Activated T-helper 17 cell treated with anti-CD3 and anti-CD28 coated beads, Interleukin-2, amount 50 U/mL, for 72 hours (primary cell): ENCODE measurements at regions not wholly inside any gene's neighbourhood (a gene's known extent, or its start where the extent isn't known, plus 50 kb on each side); places are given as distances from the start of the nearest gene placed in this dataset.
"Not testable (repeated sequence)": the region's sequence is repeated elsewhere in the genome, so short reads cannot be mapped to it uniquely, and the experiment has no call there.

Experiments
- ATAC-seq: fragments of 150-1000 bp; cut with Tn5 transposase; replicated peaks from 2 replicates; pipeline ENCODE4 v1.10.0; 2021; ENCODE audit warnings: mild to moderate bottlenecking, moderate library complexity
- H3K27ac Mint-ChIP-seq: one replicate; pipeline ENCODE4 v1.8.0; 2022; ENCODE audit warnings: mixed read lengths
- H3K27me3 Mint-ChIP-seq: one replicate; pipeline ENCODE4 v1.8.0; 2022; ENCODE audit warnings: mixed read lengths
- H3K36me3 Mint-ChIP-seq: one replicate; pipeline ENCODE4 v1.8.0; 2022; ENCODE audit warnings: low read depth, mild to moderate bottlenecking, mixed read lengths
- H3K4me1 Mint-ChIP-seq: one replicate; pipeline ENCODE4 v1.8.0; 2022; ENCODE audit warnings: mixed read lengths
- H3K4me3 Mint-ChIP-seq: one replicate; pipeline ENCODE4 v1.8.0; 2022; ENCODE audit warnings: mild to moderate bottlenecking, mixed read lengths
- H3K9me3 Mint-ChIP-seq: one replicate; pipeline ENCODE4 v1.8.0; 2022; ENCODE audit warnings: mixed read lengths

DNA sequence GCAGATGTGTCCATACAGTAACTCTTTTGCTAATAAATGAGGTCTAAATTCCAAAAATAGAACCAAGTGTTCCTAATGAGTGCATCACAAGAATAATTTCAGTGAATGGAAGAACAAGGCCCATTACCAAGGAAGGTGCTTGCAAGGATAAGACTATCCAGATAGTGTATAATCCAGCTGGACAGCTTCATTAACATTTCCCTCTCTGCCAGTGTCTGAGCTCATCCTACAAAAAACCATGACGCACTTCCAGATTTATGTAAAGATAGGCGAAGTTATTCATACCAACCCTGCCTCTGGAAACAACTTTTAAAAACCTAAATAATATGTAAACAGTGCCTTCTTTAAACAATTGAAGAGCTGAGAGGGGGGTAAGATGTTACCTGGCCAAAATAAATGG, 177.9 kb upstream of the STK26 start:
- no peak for ATAC-seq
- H3K9me3 Mint-ChIP-seq = no peaks in the 10 kb centered on the region
- no peaks in the 10 kb centered on the region for H3K27me3 Mint-ChIP-seq
- H3K36me3 Mint-ChIP-seq = no peaks in the 10 kb centered on the region
- no peaks in the 10 kb centered on the region for H3K4me1 Mint-ChIP-seq
- no peak overlapping the region for H3K4me3 Mint-ChIP-seq
- no peak overlapping the region for H3K27ac Mint-ChIP-seq

DNA sequence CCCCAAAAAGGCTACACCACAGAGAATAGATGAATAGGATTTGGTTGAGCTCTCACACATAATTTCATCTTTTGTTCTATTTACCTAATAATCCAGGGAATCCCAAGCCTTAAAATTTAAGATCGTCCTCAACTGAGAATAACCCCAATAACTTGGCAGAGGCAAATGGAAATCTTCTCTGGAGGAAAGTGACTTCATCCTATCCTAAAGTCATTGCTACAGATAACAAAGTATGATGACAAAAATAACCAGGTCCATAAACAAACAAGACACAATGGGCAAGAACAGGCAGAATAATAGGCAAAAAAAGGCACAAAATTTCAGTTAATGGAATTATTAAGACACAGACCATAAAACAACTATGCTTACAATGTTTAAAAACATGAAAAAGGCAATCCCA, 177.3 kb upstream of the STK26 start:
- Mint-ChIP-seq H3K4me3 (no peak overlapping the region), H3K9me3 (no peaks in the 10 kb centered on the region), H3K27me3 (no peaks in the 10 kb centered on the region), H3K4me1 (no peaks in the 10 kb centered on the region), H3K27ac (no peak overlapping the region), H3K36me3 (no peaks in the 10 kb centered on the region)
- ATAC-seq = no peak

DNA sequence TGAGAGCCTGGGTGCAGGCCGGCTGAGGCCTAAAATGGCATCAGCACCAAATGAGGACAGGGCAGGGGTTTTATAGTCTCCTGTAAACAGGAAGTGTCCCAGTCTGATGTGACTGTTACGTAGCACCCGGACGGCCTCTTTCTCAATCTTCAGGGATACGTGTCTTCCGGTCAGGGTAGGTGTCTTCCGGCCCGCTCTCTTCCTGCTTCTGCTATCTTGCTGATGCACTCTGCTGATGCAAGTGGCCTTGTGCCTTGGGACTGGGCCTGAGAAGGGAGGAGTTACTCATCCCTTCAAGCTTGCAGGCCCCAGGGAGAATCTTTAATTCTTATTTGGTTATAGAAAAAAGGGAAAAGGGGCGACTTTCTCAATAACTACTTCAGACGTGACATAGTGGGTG, 172.1 kb upstream of the STK26 start:
- not testable (repeated sequence) for ATAC-seq, H3K4me1 Mint-ChIP-seq, H3K27ac Mint-ChIP-seq, H3K36me3 Mint-ChIP-seq, H3K4me3 Mint-ChIP-seq, H3K9me3 Mint-ChIP-seq, H3K27me3 Mint-ChIP-seq

DNA sequence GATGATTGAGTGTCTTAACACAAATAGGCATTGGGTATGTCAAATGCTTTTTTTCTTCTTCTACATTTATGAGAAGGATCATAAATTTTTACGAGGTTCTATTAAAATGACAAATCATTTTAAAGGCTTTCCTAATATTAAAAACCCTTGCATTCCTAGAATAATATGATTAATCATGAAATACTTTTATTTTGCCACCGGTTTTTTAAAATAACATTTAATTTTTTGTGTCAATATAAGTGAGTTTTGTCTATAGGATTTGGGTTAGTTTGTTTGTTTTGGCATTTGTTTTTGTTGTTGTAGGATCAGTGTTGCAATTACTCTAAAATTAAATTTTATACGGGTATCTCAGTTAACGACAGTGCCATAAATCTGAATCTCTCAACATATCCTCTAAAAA, 169.7 kb upstream of the STK26 start:
- Mint-ChIP-seq H3K27me3 (no peaks in the 10 kb centered on the region), H3K4me1 (no peaks in the 10 kb centered on the region), H3K27ac (no peak overlapping the region), H3K36me3 (no peaks in the 10 kb centered on the region), H3K4me3 (no peak overlapping the region), H3K9me3 (no peaks in the 10 kb centered on the region)
- ATAC-seq = no peak

DNA sequence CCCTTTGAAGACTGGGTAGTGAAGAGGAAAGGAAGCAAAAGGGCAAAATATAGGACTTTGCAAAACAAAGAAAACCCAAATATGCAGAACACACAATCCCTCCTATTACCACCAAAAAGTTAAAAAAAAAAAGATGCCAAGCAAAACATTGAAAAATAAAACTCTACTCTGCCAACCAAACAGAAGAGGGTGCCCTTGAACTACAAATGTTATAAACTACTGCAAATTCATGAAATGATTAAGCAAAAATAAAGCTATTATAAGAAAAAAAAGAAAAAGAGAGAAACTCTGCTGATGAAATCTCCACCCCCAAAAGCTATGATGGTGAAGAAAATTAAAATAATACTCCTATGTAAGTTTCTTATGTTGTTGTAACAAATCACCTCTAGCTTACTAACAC, 168.5 kb upstream of the STK26 start:
- H3K27me3 Mint-ChIP-seq = no peaks in the 10 kb centered on the region
- no peak overlapping the region for H3K27ac Mint-ChIP-seq
- H3K4me3 Mint-ChIP-seq = no peak overlapping the region
- H3K36me3 Mint-ChIP-seq = no peaks in the 10 kb centered on the region
- no peaks in the 10 kb centered on the region for H3K9me3 Mint-ChIP-seq
- ATAC-seq = no peak
- H3K4me1 Mint-ChIP-seq = no peaks in the 10 kb centered on the region

DNA sequence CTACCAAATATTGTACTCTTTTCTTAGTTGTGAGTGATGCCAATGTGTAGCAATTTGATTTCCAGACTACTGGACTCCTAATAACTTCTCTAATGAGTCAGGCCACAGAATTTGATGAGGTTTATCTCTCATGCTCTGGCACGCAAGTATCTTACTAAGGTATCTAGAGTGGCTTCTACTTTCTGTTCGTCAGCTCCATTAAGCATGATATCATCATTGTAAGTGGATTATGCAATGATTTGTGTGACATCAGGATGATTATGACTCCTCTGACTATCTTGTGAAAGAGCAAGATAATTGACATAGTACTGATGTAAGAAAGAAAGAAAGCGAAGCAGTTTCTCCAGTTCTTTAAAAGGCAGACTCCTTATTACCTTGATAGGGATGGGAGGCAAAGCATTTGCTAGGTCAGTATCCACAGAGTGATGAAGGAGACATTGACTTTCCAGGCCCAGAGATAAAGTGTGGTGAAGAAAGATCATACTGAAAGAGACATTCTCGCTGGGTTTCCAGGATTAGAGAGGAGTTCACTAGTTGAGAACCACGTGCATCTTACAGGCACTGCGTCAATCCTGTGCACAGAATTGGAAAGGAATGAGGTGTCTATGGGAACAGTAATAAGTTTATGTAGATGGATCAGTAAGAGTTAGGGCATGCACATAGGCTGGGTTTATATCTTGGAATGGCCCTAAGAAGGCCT, 161.9 kb upstream of the STK26 start:
- H3K4me3 Mint-ChIP-seq = no peak overlapping the region
- no peaks in the 10 kb centered on the region for H3K36me3 Mint-ChIP-seq
- no peaks in the 10 kb centered on the region for H3K9me3 Mint-ChIP-seq
- no peak overlapping the region for H3K27ac Mint-ChIP-seq
- no peak for ATAC-seq
- no peaks in the 10 kb centered on the region for H3K4me1 Mint-ChIP-seq
- H3K27me3 Mint-ChIP-seq = no peaks in the 10 kb centered on the region

DNA sequence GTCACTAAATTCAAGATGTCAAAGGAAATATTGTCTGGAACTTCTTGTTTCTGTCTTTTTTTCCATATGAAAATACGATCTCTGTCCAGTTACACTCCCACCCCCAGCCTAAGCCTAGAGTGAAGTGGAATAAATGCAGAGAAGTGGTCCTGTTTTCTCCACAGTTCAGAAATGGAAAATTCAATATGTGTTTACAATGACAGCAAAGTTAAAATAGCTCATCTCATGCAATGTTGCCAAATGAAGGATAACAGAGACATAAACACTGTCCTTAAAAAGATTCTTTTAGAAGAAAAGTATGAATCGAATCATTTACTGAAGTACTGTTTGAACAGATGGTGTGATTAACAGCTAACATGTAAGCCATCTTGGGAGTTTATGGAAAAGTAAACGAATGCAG, 160.8 kb upstream of the STK26 start:
- no peak overlapping the region for H3K27ac Mint-ChIP-seq
- H3K4me3 Mint-ChIP-seq = no peak overlapping the region
- no peaks in the 10 kb centered on the region for H3K4me1 Mint-ChIP-seq
- no peak for ATAC-seq
- no peaks in the 10 kb centered on the region for H3K36me3 Mint-ChIP-seq
- H3K9me3 Mint-ChIP-seq = no peaks in the 10 kb centered on the region
- H3K27me3 Mint-ChIP-seq = no peaks in the 10 kb centered on the region

DNA sequence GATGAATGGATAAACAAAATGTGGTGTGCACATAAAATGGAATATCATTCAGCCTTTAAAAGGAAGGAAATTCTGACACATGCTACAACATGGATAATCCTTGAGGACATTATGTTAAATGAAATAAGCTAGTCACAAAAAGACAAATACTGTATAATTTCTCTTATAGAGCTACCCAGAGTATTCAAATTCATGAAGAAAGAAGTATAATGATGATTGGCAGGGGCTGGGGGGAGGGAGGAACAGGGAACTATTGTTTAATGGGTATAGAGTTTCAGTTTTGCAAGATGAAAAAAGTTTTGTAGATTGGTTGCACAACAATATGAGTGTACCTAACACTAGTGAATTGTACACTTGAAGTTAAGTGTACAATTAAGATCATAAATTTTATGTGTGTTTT, 153.9 kb upstream of the STK26 start:
- H3K36me3 Mint-ChIP-seq = no peaks in the 10 kb centered on the region
- H3K4me3 Mint-ChIP-seq = no peak overlapping the region
- no peaks in the 10 kb centered on the region for H3K9me3 Mint-ChIP-seq
- no peaks in the 10 kb centered on the region for H3K27me3 Mint-ChIP-seq
- no peak overlapping the region for H3K27ac Mint-ChIP-seq
- no peak for ATAC-seq
- H3K4me1 Mint-ChIP-seq = no peaks in the 10 kb centered on the region

DNA sequence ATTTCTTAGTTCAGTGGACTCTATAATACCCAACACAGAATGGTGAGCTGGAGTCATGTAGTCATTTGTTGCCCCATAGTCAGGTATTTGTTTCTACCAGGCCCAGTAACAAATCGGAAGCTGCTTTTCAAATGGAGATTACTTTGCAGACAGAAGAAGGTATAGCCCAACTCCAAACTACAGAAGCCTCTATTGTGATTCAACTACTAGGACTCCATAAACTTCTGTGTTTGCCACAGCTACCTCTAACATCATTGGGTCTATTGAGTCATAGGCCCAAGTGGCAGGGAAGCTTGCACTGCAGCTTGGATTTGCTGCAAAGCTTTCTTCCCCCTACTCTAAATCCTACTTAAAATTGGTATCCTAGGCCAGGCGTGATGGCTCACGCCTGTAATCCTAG, 148.8 kb upstream of the STK26 start:
- Mint-ChIP-seq H3K27ac (no peak overlapping the region), H3K9me3 (no peaks in the 10 kb centered on the region), H3K4me3 (no peak overlapping the region), H3K36me3 (no peaks in the 10 kb centered on the region), H3K4me1 (no peaks in the 10 kb centered on the region), H3K27me3 (no peaks in the 10 kb centered on the region)
- no peak for ATAC-seq

DNA sequence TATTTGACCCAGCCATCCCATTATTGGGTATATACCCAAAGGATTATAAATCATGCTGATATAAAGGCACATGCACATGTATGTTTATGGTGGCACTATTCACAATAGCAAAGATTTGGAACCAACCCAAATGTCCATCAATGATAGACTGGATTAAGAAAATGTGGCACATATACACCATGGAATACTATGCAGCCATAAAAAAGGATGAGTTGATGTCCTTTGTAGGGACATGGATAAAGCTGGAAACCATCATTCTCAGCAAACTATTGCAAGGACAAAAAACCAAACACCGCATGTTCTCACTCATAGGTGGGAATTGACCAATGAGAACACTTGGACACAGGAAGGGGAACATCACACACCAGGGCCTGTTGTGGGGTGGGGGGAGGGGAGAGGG, 147.3 kb upstream of the STK26 start:
- H3K36me3 Mint-ChIP-seq, H3K9me3 Mint-ChIP-seq, H3K27ac Mint-ChIP-seq, H3K27me3 Mint-ChIP-seq, H3K4me3 Mint-ChIP-seq, H3K4me1 Mint-ChIP-seq, ATAC-seq: not testable (repeated sequence)

DNA sequence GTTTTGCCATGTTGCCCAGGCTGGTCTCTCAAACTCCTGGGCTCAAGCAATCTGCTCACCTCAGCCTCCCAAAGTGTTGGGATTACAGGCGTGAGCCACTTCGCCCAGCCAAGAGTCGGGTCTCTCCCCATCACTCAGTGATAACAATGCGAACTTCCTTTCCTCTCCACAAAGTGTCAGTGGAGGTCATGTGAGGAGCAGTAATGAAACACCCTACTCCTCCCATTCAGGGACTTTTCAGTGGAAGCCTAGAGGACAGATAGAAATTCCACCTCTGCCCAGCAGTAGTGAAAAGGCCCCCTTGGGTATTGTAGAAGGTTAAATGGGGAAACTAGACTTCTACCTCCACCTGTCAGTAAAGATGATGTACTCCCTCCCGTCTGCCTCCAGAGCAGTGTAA, 141.9 kb upstream of the STK26 start:
- no peak overlapping the region for H3K4me3 Mint-ChIP-seq
- H3K27me3 Mint-ChIP-seq = peaks cover 4% of the 10 kb centered on the region
- no peaks in the 10 kb centered on the region for H3K9me3 Mint-ChIP-seq
- no peak overlapping the region for H3K27ac Mint-ChIP-seq
- no peaks in the 10 kb centered on the region for H3K36me3 Mint-ChIP-seq
- no peak for ATAC-seq
- H3K4me1 Mint-ChIP-seq = no peaks in the 10 kb centered on the region

DNA sequence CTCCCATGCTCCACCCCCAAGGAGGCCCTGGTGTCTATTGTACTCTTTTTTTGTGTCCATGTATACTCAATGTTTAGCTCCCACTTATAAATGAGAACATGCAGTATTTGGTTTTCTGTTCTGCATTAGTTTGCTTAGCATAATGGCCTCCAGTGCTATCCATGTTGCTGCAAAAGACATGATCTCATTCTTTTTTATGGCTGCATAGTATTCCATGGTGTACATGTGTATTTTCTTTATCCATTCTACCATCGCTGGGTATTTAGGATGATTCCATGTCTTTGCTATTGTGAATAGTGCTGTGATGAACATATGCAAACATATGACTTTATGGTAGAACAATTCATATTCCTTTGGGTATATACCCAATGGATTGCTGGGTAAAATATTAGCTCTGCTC, 138.1 kb upstream of the STK26 start:
- not testable (repeated sequence) for H3K27ac Mint-ChIP-seq, H3K36me3 Mint-ChIP-seq, H3K9me3 Mint-ChIP-seq, H3K27me3 Mint-ChIP-seq, H3K4me1 Mint-ChIP-seq, ATAC-seq, H3K4me3 Mint-ChIP-seq

DNA sequence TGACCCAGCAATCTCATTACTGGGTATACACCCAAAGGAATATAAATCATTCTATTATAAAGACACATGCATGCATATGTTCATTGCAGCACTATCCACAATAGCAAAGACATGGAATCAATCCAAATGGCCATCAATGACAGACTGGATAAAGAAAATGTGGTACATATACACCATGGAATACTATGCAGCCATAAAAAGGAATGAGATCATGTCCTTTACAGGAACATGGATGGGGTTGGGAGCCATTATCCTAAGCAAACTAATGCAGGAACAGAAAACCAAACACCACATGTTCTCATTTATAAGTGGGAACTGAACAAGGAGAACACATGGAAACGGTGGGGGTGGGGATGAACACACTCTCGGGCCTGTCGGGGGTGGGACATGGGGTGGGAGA, 129.2 kb upstream of the STK26 start:
- not testable (repeated sequence) for H3K4me3 Mint-ChIP-seq, H3K4me1 Mint-ChIP-seq, H3K36me3 Mint-ChIP-seq, H3K27ac Mint-ChIP-seq, ATAC-seq, H3K9me3 Mint-ChIP-seq, H3K27me3 Mint-ChIP-seq

DNA sequence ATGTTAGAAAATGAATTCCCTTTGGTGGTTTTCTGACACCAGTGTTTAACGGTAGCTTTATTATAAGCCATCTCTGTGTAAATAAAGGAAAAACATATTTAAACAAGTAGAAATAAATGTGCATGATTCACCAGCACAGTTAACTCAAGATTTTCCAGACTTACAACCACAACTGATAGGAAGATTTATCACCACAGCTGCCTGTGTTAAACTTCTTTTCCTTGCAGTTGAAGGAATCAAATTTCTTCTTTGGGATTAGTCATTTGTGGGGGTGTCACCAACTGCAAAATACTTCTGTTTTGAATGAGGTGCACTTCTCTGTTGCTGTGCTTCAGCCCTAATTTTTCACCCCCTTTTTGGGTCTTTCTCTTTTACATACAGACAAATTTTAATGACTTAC, 128.1 kb upstream of the STK26 start:
- H3K27ac Mint-ChIP-seq = no peak overlapping the region
- H3K4me1 Mint-ChIP-seq = no peaks in the 10 kb centered on the region
- no peaks in the 10 kb centered on the region for H3K27me3 Mint-ChIP-seq
- H3K36me3 Mint-ChIP-seq = no peaks in the 10 kb centered on the region
- H3K9me3 Mint-ChIP-seq = no peaks in the 10 kb centered on the region
- H3K4me3 Mint-ChIP-seq = no peak overlapping the region
- ATAC-seq = no peak

DNA sequence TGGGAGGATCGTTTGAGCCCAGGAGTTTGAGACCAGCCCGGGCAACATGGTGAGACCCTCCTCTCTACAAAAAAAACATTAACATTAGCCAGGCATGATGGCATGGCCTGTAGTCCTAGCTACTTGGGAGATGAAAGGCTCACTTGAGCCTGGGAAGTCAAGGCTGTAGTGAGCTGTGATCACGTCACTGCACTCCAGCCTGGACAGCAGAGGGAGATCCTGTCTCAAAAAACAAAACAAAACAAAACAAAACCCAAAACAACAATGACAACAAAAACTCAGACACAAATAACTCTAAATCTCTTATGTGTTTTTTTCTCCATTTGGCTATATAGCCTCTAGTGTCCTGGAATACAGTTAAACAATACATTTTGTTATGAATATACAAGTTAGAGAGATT, 127.3 kb upstream of the STK26 start:
- Mint-ChIP-seq H3K36me3 (no peaks in the 10 kb centered on the region), H3K27me3 (no peaks in the 10 kb centered on the region)
- ATAC-seq = no peak

DNA sequence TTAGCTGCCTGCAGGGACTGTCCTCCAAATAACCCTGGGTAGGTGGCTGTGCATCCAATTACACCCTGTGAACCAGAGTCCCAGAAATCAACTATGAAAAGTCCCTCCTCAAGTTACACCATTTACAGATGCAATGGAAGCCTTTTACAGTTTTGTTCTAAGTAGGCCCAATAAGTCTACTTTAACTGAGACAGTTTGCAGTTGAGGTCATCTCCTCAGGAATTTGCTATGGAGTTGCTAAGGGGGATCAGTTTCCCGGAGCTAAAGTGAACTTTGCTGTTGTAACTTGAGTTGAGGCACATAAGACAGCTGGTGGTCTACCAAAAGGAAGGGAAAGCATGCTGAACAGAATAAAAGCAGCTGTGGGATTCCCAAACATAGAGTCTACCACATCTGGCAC, 121.6 kb upstream of the STK26 start:
- H3K4me3 Mint-ChIP-seq = no peak overlapping the region
- no peaks in the 10 kb centered on the region for H3K9me3 Mint-ChIP-seq
- H3K27me3 Mint-ChIP-seq = no peaks in the 10 kb centered on the region
- H3K27ac Mint-ChIP-seq = no peak overlapping the region
- no peaks in the 10 kb centered on the region for H3K36me3 Mint-ChIP-seq
- no peaks in the 10 kb centered on the region for H3K4me1 Mint-ChIP-seq
- no peak for ATAC-seq

More for the DNA sequence above, 127.3 kb upstream of the STK26 start:
- Mint-ChIP-seq H3K9me3 (no peaks in the 10 kb centered on the region), H3K4me1 (no peaks in the 10 kb centered on the region), H3K4me3 (no peak overlapping the region), H3K27ac (no peak overlapping the region)
